ENCODE measurements at regions not wholly inside any gene's neighbourhood (a gene's known extent, or its start where the extent isn't known, plus 50 kb on each side); places are given as distances from the start of the nearest gene placed in this dataset.

GRCh38 chr15:77843546-77843945 is 210.8 kb upstream of the LINGO1 start:
- no peak for TF ChIP-seq POLR2A (IDR thresholded peaks at IDR 0.05)
- TF ChIP-seq CTCF (IDR thresholded peaks at IDR 0.05) = no peak
